ENCODE measurements at regions not wholly inside any gene's neighbourhood (a gene's known extent, or its start where the extent isn't known, plus 50 kb on each side); places are given as distances from the start of the nearest gene placed in this dataset.

GRCh38 chr10:44244745-44245600 lies 139.9 kb downstream of the CXCL12 start:
- Histone ChIP-seq H3K9me3 (no peaks in the 10 kb centered on the region), H3K4me3 (ENCODE audit: low read depth, low read length) (no peak overlapping the region), H3K4me1 (no peaks in the 10 kb centered on the region), H3K36me3 (ENCODE audit: control insufficient read depth, insufficient read depth, low read length) (no peaks in the 10 kb centered on the region), H3K27me3 (replicated peaks; ENCODE audit: control insufficient read depth, insufficient read depth, low read length) (no peaks in the 10 kb centered on the region)
- intact Hi-C loops (cut with micrococcal nuclease; ENCODE audit: unreplicated experiment) = no loop called here
- Mint-ChIP-seq H3K27ac (ENCODE audit: unreplicated experiment) (no peak overlapping the region), H3K27me3 (ENCODE audit: insufficient read depth, unreplicated experiment) (peaks cover 4% of the 10 kb centered on the region), H3K4me1 (ENCODE audit: low read depth, unreplicated experiment) (no peaks in the 10 kb centered on the region), H3K36me3 (ENCODE audit: insufficient read depth, unreplicated experiment) (no peaks in the 10 kb centered on the region), H3K4me3 (ENCODE audit: unreplicated experiment) (no peak overlapping the region), H3K9me3 (ENCODE audit: unreplicated experiment) (peaks cover 11% of the 10 kb centered on the region)
- TF ChIP-seq CTCF (IDR thresholded peaks at IDR 0.05; ENCODE audit: insufficient read depth in 1 of 2, low read depth in 1 of 2, low read length in 1 of 2, severe bottlenecking in 1 of 2, unreplicated experiment in 1 of 2) = no peak
- POLR2A ChIA-PET = no interaction called here
- DNase-seq = no peak
- CTCF ChIA-PET = no interaction called here
- no TSS peak for BruUV-seq (replicated peaks)

- H3K9me3 ChIP-seq = no peaks in the 10 kb centered on the region
- no peaks in the 10 kb centered on the region for H3K4me1 ChIP-seq
- no TSS peak for BruUV-seq (replicated peaks)
- H3K4me1 Mint-ChIP-seq (ENCODE audit: low read depth, unreplicated experiment) = no peaks in the 10 kb centered on the region
- no peaks in the 10 kb centered on the region for H3K36me3 ChIP-seq (ENCODE audit: control insufficient read depth, insufficient read depth, low read length)
- H3K36me3 Mint-ChIP-seq (ENCODE audit: insufficient read depth, unreplicated experiment) = no peaks in the 10 kb centered on the region
- peaks cover 11% of the 10 kb centered on the region for H3K9me3 Mint-ChIP-seq (ENCODE audit: unreplicated experiment)
- no peak overlapping the region for H3K4me3 Mint-ChIP-seq (ENCODE audit: unreplicated experiment)
- no peak overlapping the region for H3K27ac Mint-ChIP-seq (ENCODE audit: unreplicated experiment)
- DNase-seq = no peak
- CTCF ChIA-PET = no interaction called here
- H3K27me3 ChIP-seq (replicated peaks; ENCODE audit: control insufficient read depth, insufficient read depth, low read length) = no peaks in the 10 kb centered on the region
- POLR2A ChIA-PET = no interaction called here
- H3K4me3 ChIP-seq (ENCODE audit: low read depth, low read length) = no peak overlapping the region
- TF ChIP-seq CTCF (IDR thresholded peaks at IDR 0.05; ENCODE audit: insufficient read depth in 1 of 2, low read depth in 1 of 2, low read length in 1 of 2, severe bottlenecking in 1 of 2, unreplicated experiment in 1 of 2) = no peak
- H3K27me3 Mint-ChIP-seq (ENCODE audit: insufficient read depth, unreplicated experiment) = peaks cover 2% of the 10 kb centered on the region
- intact Hi-C loops (cut with micrococcal nuclease; ENCODE audit: unreplicated experiment) = no loop called here
Observed at GRCh38 chr10:44243851-44244510, 140.9 kb downstream of the CXCL12 start.

GRCh38 chr10:44242826-44243225 lies 142.1 kb downstream of the CXCL12 start:
- no peak overlapping the region for H3K4me3 ChIP-seq (ENCODE audit: low read depth, low read length)
- Mint-ChIP-seq H3K4me1 (ENCODE audit: low read depth, unreplicated experiment) (no peaks in the 10 kb centered on the region), H3K27me3 (ENCODE audit: insufficient read depth, unreplicated experiment) (no peaks in the 10 kb centered on the region), H3K36me3 (ENCODE audit: insufficient read depth, unreplicated experiment) (no peaks in the 10 kb centered on the region), H3K4me3 (ENCODE audit: unreplicated experiment) (no peak overlapping the region), H3K9me3 (ENCODE audit: unreplicated experiment) (peaks cover 11% of the 10 kb centered on the region), H3K27ac (ENCODE audit: unreplicated experiment) (no peak overlapping the region)
- no peaks in the 10 kb centered on the region for H3K36me3 ChIP-seq (ENCODE audit: control insufficient read depth, insufficient read depth, low read length)
- no peaks in the 10 kb centered on the region for H3K4me1 ChIP-seq
- intact Hi-C loops (cut with micrococcal nuclease; ENCODE audit: unreplicated experiment) = no loop called here
- no peak for TF ChIP-seq CTCF (IDR thresholded peaks at IDR 0.05; ENCODE audit: insufficient read depth in 1 of 2, low read depth in 1 of 2, low read length in 1 of 2, severe bottlenecking in 1 of 2, unreplicated experiment in 1 of 2)
- BruUV-seq (replicated peaks) = no TSS peak
- POLR2A ChIA-PET = no interaction called here
- no peak for DNase-seq
- no peaks in the 10 kb centered on the region for H3K9me3 ChIP-seq
- CTCF ChIA-PET = no interaction called here
- H3K27me3 ChIP-seq (replicated peaks; ENCODE audit: control insufficient read depth, insufficient read depth, low read length) = no peaks in the 10 kb centered on the region
